ENCODE measurements at regions not wholly inside any gene's neighbourhood (a gene's known extent, or its start where the extent isn't known, plus 50 kb on each side); places are given as distances from the start of the nearest gene placed in this dataset.

DNA sequence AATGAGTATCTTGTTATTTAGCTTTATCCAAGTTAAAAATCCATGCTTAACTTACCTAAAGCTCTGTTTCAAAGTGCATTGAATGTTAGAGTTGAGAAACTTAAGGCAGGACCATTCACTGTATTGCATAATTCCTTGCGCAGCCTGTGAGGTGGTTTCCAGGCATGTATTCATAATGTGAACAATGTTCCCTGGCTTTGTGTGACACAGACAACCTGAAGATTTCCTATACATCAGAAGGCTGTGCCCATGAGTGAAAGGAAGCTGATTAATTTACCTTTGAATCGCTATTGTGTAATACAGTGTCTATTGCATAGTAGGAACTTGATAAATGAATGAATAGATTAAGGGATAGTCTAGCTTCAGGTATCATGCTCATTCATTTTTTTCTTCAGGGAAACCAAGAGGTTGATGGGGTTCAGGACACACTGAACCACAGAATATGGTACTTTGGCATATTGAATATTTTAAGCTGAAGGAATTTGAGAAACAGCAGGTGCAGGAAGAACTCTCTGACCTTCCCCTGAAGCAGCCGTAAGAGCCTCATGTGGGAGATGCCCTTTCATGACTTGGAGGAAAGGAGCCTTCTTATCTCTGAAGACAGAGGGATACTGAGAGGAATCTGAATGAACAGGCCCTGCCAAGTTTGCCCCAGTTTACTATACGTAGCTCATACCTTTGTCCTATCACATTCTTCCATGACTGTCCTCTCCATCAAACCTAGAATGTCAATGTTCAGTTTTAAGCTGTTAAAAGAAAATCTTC, 88.6 kb upstream of the GNG12 start:
- no peak for DNase-seq (ENCODE audit: insufficient read length, low spot score, missing footprints)
- Histone ChIP-seq H3K27ac (ENCODE audit: low read depth, low read length) (no peak overlapping the region), H3K79me2 (ENCODE audit: insufficient read depth, low read length) (no peaks in the 10 kb centered on the region), H2AFZ (ENCODE audit: low read length) (no peak overlapping the region), H3K4me1 (ENCODE audit: insufficient read depth, low read length) (no peaks in the 10 kb centered on the region), H4K20me1 (ENCODE audit: insufficient read depth, low read length) (no peaks in the 10 kb centered on the region), H3K9me3 (ENCODE audit: low read depth, low read length) (no peaks in the 10 kb centered on the region), H3K4me3 (ENCODE audit: insufficient read depth, low read length) (no peak overlapping the region), H3K27me3 (ENCODE audit: insufficient read depth, low read length) (no peaks in the 10 kb centered on the region), H3K4me2 (ENCODE audit: insufficient read depth, low read length) (no peak overlapping the region), H3K36me3 (ENCODE audit: insufficient read depth, low read length) (no peaks in the 10 kb centered on the region)
- TF ChIP-seq, protein P1, sequence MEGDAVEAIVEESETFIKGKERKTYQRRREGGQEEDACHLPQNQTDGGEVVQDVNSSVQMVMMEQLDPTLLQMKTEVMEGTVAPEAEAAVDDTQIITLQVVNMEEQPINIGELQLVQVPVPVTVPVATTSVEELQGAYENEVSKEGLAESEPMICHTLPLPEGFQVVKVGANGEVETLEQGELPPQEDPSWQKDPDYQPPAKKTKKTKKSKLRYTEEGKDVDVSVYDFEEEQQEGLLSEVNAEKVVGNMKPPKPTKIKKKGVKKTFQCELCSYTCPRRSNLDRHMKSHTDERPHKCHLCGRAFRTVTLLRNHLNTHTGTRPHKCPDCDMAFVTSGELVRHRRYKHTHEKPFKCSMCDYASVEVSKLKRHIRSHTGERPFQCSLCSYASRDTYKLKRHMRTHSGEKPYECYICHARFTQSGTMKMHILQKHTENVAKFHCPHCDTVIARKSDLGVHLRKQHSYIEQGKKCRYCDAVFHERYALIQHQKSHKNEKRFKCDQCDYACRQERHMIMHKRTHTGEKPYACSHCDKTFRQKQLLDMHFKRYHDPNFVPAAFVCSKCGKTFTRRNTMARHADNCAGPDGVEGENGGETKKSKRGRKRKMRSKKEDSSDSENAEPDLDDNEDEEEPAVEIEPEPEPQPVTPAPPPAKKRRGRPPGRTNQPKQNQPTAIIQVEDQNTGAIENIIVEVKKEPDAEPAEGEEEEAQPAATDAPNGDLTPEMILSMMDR (IDR thresholded peaks at IDR 0.05; ENCODE audit: extremely low read depth, low read depth, low read length), result no peak

DNA sequence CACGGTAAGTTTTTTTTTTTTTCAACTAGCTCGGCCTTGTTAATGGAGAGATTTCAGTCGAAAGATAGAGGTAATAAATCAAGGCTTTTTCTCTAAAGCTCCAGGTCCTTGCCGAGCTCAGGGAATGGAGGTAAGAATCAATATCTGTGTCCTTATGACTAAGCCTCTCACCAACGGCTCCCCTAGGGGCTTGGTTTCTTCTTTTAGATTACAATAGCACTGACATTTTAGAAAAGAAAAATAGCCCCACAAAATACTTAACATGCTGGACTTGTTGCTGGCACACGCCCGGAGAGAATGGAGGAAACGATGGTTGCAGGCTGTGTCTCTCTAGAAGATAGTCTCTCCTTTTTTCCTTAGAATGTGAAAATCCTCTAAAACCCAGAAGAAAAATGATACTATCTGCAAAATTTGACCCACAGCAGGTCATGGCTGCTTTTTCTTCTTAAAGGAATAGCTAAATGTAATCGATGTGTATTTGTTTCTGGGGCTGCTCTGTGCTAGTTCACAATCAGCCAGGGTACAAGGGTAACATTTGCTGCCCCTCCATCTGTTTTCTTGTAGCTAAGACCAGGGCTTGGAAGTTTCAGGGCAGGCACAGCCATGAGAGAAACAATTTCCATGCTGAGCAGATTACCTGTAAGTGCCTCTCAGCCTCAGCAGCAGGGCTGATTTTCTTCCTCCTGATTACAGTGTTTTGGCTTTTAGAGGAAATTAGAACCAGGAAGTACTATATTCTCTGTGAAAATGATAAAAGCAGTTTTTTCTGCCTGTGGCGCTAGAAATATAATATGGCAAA, 86.2 kb upstream of the GNG12 start:
- no peaks in the 10 kb centered on the region for H3K4me1 ChIP-seq (ENCODE audit: insufficient read depth, low read length)
- no peaks in the 10 kb centered on the region for H3K79me2 ChIP-seq (ENCODE audit: insufficient read depth, low read length)
- no peaks in the 10 kb centered on the region for H4K20me1 ChIP-seq (ENCODE audit: insufficient read depth, low read length)
- no peak overlapping the region for H3K4me2 ChIP-seq (ENCODE audit: insufficient read depth, low read length)
- no peaks in the 10 kb centered on the region for H3K36me3 ChIP-seq (ENCODE audit: insufficient read depth, low read length)
- no peak overlapping the region for H3K4me3 ChIP-seq (ENCODE audit: insufficient read depth, low read length)
- no peak overlapping the region for H3K27ac ChIP-seq (ENCODE audit: low read depth, low read length)
- H3K27me3 ChIP-seq (ENCODE audit: insufficient read depth, low read length), result no peaks in the 10 kb centered on the region
- no peaks in the 10 kb centered on the region for H3K9me3 ChIP-seq (ENCODE audit: low read depth, low read length)
- H2AFZ ChIP-seq (ENCODE audit: low read length), result no peak overlapping the region
- TF ChIP-seq, protein P1 (IDR thresholded peaks at IDR 0.05; ENCODE audit: extremely low read depth, low read depth, low read length), result no peak
- no peak for DNase-seq (ENCODE audit: insufficient read length, low spot score, missing footprints)

DNA sequence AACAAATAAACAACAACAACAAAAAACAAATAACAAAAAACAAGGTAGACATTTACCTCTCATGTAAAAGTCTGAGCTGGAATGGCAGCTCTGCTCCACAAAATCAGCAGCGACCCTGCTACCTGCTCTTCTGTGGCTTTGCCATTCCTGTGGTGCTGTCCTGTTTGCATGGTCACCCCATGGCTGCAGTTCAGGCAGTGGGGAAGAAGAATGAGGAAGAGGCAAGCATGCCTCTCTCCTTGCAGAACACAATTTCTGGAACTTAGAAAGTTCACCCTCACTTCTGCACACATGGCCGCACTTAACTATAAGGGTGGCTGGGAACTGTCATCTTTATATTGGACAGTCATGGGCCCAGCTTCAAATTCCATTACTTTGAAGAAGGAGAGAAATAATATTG, 84.8 kb upstream of the GNG12 start:
- H3K36me3 ChIP-seq (ENCODE audit: insufficient read depth, low read length), result no peaks in the 10 kb centered on the region
- H3K27ac ChIP-seq (ENCODE audit: low read depth, low read length), result no peak overlapping the region
- H3K9me3 ChIP-seq (ENCODE audit: low read depth, low read length), result no peaks in the 10 kb centered on the region
- H3K4me3 ChIP-seq (ENCODE audit: insufficient read depth, low read length), result no peak overlapping the region
- DNase-seq (ENCODE audit: insufficient read length, low spot score, missing footprints), result no peak
- no peaks in the 10 kb centered on the region for H3K27me3 ChIP-seq (ENCODE audit: insufficient read depth, low read length)
- no peaks in the 10 kb centered on the region for H3K79me2 ChIP-seq (ENCODE audit: insufficient read depth, low read length)
- no peak overlapping the region for H2AFZ ChIP-seq (ENCODE audit: low read length)
- TF ChIP-seq, protein P1 (IDR thresholded peaks at IDR 0.05; ENCODE audit: extremely low read depth, low read depth, low read length), result no peak
- no peaks in the 10 kb centered on the region for H3K4me1 ChIP-seq (ENCODE audit: insufficient read depth, low read length)
- no peaks in the 10 kb centered on the region for H4K20me1 ChIP-seq (ENCODE audit: insufficient read depth, low read length)
- H3K4me2 ChIP-seq (ENCODE audit: insufficient read depth, low read length), result no peak overlapping the region

DNA sequence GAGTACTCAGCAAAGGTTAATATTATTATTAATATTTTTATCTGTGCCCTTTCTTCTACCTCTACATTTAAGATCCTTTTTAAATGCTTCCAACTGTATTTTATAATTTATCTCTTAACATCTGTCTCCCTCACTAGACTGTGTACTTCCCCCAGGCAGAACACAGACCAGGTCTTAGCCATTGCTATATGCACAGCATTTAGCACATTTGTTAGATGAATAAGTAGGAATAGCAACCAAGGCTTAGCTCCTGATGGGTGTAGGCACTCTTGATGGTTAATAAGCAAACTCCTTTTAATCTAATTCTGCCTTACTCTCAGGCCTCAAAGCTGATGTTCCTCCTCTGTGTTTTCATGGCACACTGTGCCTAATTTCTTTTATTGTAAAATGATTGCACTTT, 83.7 kb upstream of the GNG12 start:
- Histone ChIP-seq H4K20me1 (ENCODE audit: insufficient read depth, low read length) (no peaks in the 10 kb centered on the region), H3K4me3 (ENCODE audit: insufficient read depth, low read length) (no peak overlapping the region), H3K79me2 (ENCODE audit: insufficient read depth, low read length) (no peaks in the 10 kb centered on the region), H3K27me3 (ENCODE audit: insufficient read depth, low read length) (no peaks in the 10 kb centered on the region), H3K4me2 (ENCODE audit: insufficient read depth, low read length) (no peak overlapping the region), H3K9me3 (ENCODE audit: low read depth, low read length) (no peaks in the 10 kb centered on the region), H3K27ac (ENCODE audit: low read depth, low read length) (no peak overlapping the region), H3K4me1 (ENCODE audit: insufficient read depth, low read length) (no peaks in the 10 kb centered on the region), H3K36me3 (ENCODE audit: insufficient read depth, low read length) (no peaks in the 10 kb centered on the region), H2AFZ (ENCODE audit: low read length) (no peak overlapping the region)
- no peak for DNase-seq (ENCODE audit: insufficient read length, low spot score, missing footprints)
- TF ChIP-seq, protein P1 (IDR thresholded peaks at IDR 0.05; ENCODE audit: extremely low read depth, low read depth, low read length), result no peak

Measured in osteoblast (primary cell).